ENCODE measurements at regions not wholly inside any gene's neighbourhood (a gene's known extent, or its start where the extent isn't known, plus 50 kb on each side); places are given as distances from the start of the nearest gene placed in this dataset.

- ChIA-PET POLR2A (no interaction called here), CTCF (no interaction called here), RAD21 (ENCODE audit: low non-redundant PET in 1 of 2, low total read pairs in 2 of 2, uncharacterized antibody in 2 of 2, unreplicated experiment in 2 of 2) (no interaction called here)
- Histone ChIP-seq H3K79me2 (ENCODE audit: insufficient read depth, low read length) (no peaks in the 10 kb centered on the region), H3K27ac (ENCODE audit: low read depth, low read length) (no peak overlapping the region), H3K4me1 (ENCODE audit: control insufficient read depth in 1 of 2, insufficient read depth in 2 of 2, low read length in 2 of 2) (no peaks in the 10 kb centered on the region), H3K4me2 (ENCODE audit: low read length) (no peak overlapping the region), H3K9me2 (ENCODE audit: insufficient read depth) (no peaks in the 10 kb centered on the region), H3K9ac (ENCODE audit: low read length) (no peak overlapping the region), H3K27me3 (ENCODE audit: insufficient read depth, low read length) (no peaks in the 10 kb centered on the region), H3K9me3 (ENCODE audit: control insufficient read depth in 1 of 2, insufficient read depth in 1 of 2, low read depth in 1 of 2, low read length in 2 of 2) (no peaks in the 10 kb centered on the region), H2AFZ (ENCODE audit: low read depth, low read length, poor library complexity, severe bottlenecking) (no peak overlapping the region), H4K20me1 (ENCODE audit: insufficient read depth) (no peaks in the 10 kb centered on the region), H3K4me3 (replicated peaks in 1 of 2; ENCODE audit: low read depth in 1 of 2, low read length in 2 of 2) (no peak overlapping the region), H3K36me3 (ENCODE audit: control insufficient read depth in 1 of 2, insufficient read depth in 2 of 2, low read length in 2 of 2) (no peaks in the 10 kb centered on the region)
- ATAC-seq = no peak
- TF ChIP-seq ZNF274 (IDR thresholded peaks at IDR 0.05; ENCODE audit: low read depth, low read length) (no peak), POLR2AphosphoS5 (IDR thresholded peaks at IDR 0.05; ENCODE audit: low read depth, low read length) (no peak), TCF7L2 (IDR thresholded peaks at IDR 0.05; ENCODE audit: borderline replicate concordance, extremely low read depth, insufficient read depth, insufficient read length) (no peak), CEBPB (IDR thresholded peaks at IDR 0.05; ENCODE audit: low read depth) (no peak), FOSL1 (IDR thresholded peaks at IDR 0.05; ENCODE audit: low read depth) (no peak), SRF (IDR thresholded peaks at IDR 0.05; ENCODE audit: low read depth) (no peak), SIN3A (IDR thresholded peaks at IDR 0.05; ENCODE audit: low read depth) (no peak), EZH2 (IDR thresholded peaks at IDR 0.05) (no peak), ATF3 (IDR thresholded peaks at IDR 0.05) (no peak), EGR1 (IDR thresholded peaks at IDR 0.05; ENCODE audit: low read depth) (no peak), EZH2phosphoT487 (IDR thresholded peaks at IDR 0.05; ENCODE audit: borderline replicate concordance) (no peak), ZBTB33 (IDR thresholded peaks at IDR 0.05; ENCODE audit: extremely low read depth, insufficient replicate concordance, low read length) (no peak), SP1 (IDR thresholded peaks at IDR 0.05; ENCODE audit: low read depth) (no peak), ZFX (IDR thresholded peaks at IDR 0.05) (no peak), POLR2A (IDR thresholded peaks at IDR 0.05; ENCODE audit: borderline replicate concordance, extremely low read depth, insufficient read depth, insufficient read length) (no peak)
- TF ChIP-seq, protein P1, sequence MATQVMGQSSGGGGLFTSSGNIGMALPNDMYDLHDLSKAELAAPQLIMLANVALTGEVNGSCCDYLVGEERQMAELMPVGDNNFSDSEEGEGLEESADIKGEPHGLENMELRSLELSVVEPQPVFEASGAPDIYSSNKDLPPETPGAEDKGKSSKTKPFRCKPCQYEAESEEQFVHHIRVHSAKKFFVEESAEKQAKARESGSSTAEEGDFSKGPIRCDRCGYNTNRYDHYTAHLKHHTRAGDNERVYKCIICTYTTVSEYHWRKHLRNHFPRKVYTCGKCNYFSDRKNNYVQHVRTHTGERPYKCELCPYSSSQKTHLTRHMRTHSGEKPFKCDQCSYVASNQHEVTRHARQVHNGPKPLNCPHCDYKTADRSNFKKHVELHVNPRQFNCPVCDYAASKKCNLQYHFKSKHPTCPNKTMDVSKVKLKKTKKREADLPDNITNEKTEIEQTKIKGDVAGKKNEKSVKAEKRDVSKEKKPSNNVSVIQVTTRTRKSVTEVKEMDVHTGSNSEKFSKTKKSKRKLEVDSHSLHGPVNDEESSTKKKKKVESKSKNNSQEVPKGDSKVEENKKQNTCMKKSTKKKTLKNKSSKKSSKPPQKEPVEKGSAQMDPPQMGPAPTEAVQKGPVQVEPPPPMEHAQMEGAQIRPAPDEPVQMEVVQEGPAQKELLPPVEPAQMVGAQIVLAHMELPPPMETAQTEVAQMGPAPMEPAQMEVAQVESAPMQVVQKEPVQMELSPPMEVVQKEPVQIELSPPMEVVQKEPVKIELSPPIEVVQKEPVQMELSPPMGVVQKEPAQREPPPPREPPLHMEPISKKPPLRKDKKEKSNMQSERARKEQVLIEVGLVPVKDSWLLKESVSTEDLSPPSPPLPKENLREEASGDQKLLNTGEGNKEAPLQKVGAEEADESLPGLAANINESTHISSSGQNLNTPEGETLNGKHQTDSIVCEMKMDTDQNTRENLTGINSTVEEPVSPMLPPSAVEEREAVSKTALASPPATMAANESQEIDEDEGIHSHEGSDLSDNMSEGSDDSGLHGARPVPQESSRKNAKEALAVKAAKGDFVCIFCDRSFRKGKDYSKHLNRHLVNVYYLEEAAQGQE (IDR thresholded peaks at IDR 0.05; ENCODE audit: low read depth) = no peak
- TF ChIP-seq, protein P2, sequence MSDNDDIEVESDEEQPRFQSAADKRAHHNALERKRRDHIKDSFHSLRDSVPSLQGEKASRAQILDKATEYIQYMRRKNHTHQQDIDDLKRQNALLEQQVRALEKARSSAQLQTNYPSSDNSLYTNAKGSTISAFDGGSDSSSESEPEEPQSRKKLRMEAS (IDR thresholded peaks at IDR 0.05) = no peak
- TF ChIP-seq, protein P3, sequence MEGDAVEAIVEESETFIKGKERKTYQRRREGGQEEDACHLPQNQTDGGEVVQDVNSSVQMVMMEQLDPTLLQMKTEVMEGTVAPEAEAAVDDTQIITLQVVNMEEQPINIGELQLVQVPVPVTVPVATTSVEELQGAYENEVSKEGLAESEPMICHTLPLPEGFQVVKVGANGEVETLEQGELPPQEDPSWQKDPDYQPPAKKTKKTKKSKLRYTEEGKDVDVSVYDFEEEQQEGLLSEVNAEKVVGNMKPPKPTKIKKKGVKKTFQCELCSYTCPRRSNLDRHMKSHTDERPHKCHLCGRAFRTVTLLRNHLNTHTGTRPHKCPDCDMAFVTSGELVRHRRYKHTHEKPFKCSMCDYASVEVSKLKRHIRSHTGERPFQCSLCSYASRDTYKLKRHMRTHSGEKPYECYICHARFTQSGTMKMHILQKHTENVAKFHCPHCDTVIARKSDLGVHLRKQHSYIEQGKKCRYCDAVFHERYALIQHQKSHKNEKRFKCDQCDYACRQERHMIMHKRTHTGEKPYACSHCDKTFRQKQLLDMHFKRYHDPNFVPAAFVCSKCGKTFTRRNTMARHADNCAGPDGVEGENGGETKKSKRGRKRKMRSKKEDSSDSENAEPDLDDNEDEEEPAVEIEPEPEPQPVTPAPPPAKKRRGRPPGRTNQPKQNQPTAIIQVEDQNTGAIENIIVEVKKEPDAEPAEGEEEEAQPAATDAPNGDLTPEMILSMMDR (IDR thresholded peaks at IDR 0.05 in 2 of 3, conservative IDR thresholded peaks at IDR 0.05 in 1 of 3; ENCODE audit: borderline replicate concordance in 1 of 3, insufficient read depth in 1 of 3, low read depth in 2 of 3, low read length in 2 of 3) = no peak
- DNase-seq (ENCODE audit: low read depth, low spot score) = no peak
- intact Hi-C loops (cut with micrococcal nuclease) = no loop called here
- no TSS peak for BruUV-seq (replicated peaks)
These were observed 253.3 kb downstream of the HS3ST1 start for GRCh38 chr4:11175374-11175773.
